ENCODE measurements at regions not wholly inside any gene's neighbourhood (a gene's known extent, or its start where the extent isn't known, plus 50 kb on each side); places are given as distances from the start of the nearest gene placed in this dataset.

DNA sequence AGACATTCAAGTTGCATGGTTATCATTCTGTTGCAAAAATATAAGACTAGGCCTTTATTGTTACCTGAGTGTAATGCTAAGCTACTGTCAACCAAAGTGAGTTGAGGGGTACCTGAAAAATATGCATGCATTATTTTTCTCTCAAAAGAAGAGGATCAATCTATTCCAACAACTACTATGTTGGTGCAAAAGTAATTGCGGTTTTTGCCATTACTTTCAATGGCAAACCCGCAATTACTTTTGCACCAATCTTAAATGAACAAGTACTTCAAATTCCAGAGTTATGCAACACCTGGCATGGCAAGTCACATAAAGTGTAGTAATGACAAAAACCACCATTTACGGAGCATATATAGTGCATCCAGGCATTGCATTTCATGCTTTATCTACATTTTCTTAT, 307.0 kb upstream of the NOX3 start:
- TF ChIP-seq POLR2AphosphoS5 (IDR thresholded peaks at IDR 0.05; ENCODE audit: low read depth, low read length) (no peak), EZH2 (IDR thresholded peaks at IDR 0.05) (no peak), EZH2phosphoT487 (IDR thresholded peaks at IDR 0.05; ENCODE audit: borderline replicate concordance) (no peak), SIN3A (IDR thresholded peaks at IDR 0.05; ENCODE audit: low read depth) (no peak), TCF7L2 (IDR thresholded peaks at IDR 0.05; ENCODE audit: borderline replicate concordance, extremely low read depth, insufficient read depth, insufficient read length) (no peak), RAD21 (IDR thresholded peaks at IDR 0.05; ENCODE audit: low read depth) (no peak), JUND (IDR thresholded peaks at IDR 0.05) (no peak), POLR2A (IDR thresholded peaks at IDR 0.05; ENCODE audit: borderline replicate concordance, extremely low read depth, insufficient read depth, insufficient read length) (no peak), YY1 (IDR thresholded peaks at IDR 0.05; ENCODE audit: extremely low read depth, insufficient replicate concordance, low read depth, low read length) (no peak), SP1 (IDR thresholded peaks at IDR 0.05; ENCODE audit: low read depth) (no peak), ZNF274 (IDR thresholded peaks at IDR 0.05; ENCODE audit: low read depth, low read length) (no peak)
- TF ChIP-seq, protein P1, sequence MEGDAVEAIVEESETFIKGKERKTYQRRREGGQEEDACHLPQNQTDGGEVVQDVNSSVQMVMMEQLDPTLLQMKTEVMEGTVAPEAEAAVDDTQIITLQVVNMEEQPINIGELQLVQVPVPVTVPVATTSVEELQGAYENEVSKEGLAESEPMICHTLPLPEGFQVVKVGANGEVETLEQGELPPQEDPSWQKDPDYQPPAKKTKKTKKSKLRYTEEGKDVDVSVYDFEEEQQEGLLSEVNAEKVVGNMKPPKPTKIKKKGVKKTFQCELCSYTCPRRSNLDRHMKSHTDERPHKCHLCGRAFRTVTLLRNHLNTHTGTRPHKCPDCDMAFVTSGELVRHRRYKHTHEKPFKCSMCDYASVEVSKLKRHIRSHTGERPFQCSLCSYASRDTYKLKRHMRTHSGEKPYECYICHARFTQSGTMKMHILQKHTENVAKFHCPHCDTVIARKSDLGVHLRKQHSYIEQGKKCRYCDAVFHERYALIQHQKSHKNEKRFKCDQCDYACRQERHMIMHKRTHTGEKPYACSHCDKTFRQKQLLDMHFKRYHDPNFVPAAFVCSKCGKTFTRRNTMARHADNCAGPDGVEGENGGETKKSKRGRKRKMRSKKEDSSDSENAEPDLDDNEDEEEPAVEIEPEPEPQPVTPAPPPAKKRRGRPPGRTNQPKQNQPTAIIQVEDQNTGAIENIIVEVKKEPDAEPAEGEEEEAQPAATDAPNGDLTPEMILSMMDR (IDR thresholded peaks at IDR 0.05 in 2 of 3, conservative IDR thresholded peaks at IDR 0.05 in 1 of 3; ENCODE audit: borderline replicate concordance in 1 of 3, insufficient read depth in 1 of 3, low read depth in 2 of 3, low read length in 2 of 3) = no peak
- TF ChIP-seq, protein P2, sequence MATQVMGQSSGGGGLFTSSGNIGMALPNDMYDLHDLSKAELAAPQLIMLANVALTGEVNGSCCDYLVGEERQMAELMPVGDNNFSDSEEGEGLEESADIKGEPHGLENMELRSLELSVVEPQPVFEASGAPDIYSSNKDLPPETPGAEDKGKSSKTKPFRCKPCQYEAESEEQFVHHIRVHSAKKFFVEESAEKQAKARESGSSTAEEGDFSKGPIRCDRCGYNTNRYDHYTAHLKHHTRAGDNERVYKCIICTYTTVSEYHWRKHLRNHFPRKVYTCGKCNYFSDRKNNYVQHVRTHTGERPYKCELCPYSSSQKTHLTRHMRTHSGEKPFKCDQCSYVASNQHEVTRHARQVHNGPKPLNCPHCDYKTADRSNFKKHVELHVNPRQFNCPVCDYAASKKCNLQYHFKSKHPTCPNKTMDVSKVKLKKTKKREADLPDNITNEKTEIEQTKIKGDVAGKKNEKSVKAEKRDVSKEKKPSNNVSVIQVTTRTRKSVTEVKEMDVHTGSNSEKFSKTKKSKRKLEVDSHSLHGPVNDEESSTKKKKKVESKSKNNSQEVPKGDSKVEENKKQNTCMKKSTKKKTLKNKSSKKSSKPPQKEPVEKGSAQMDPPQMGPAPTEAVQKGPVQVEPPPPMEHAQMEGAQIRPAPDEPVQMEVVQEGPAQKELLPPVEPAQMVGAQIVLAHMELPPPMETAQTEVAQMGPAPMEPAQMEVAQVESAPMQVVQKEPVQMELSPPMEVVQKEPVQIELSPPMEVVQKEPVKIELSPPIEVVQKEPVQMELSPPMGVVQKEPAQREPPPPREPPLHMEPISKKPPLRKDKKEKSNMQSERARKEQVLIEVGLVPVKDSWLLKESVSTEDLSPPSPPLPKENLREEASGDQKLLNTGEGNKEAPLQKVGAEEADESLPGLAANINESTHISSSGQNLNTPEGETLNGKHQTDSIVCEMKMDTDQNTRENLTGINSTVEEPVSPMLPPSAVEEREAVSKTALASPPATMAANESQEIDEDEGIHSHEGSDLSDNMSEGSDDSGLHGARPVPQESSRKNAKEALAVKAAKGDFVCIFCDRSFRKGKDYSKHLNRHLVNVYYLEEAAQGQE (IDR thresholded peaks at IDR 0.05; ENCODE audit: low read depth) = no peak
- TF ChIP-seq, protein P3, sequence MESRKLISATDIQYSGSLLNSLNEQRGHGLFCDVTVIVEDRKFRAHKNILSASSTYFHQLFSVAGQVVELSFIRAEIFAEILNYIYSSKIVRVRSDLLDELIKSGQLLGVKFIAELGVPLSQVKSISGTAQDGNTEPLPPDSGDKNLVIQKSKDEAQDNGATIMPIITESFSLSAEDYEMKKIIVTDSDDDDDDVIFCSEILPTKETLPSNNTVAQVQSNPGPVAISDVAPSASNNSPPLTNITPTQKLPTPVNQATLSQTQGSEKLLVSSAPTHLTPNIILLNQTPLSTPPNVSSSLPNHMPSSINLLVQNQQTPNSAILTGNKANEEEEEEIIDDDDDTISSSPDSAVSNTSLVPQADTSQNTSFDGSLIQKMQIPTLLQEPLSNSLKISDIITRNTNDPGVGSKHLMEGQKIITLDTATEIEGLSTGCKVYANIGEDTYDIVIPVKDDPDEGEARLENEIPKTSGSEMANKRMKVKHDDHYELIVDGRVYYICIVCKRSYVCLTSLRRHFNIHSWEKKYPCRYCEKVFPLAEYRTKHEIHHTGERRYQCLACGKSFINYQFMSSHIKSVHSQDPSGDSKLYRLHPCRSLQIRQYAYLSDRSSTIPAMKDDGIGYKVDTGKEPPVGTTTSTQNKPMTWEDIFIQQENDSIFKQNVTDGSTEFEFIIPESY (IDR thresholded peaks at IDR 0.05; ENCODE audit: extremely low read depth, insufficient replicate concordance, low read length) = no peak
